ENCODE measurements at regions not wholly inside any gene's neighbourhood (a gene's known extent, or its start where the extent isn't known, plus 50 kb on each side); places are given as distances from the start of the nearest gene placed in this dataset.

DNA sequence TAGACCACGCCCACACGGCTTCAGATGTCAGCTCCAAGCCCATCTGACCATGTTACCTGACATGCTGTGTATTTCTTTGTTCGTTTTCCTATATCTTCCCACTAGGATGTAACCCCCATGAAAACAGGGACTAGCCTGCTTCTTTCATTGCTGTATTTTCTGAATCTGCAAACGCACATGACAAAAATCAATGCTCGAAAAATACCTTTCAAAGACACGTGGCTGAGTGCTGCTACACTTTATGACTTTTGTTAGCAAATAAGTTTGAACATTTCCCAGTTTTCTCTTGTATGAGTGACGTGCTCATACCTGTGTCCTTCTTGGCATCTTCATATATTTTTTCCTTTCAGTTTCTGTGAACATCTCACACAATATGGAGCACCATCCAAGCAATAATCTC lies 181.3 kb upstream of the IRX1 start:
- no peaks in the 10 kb centered on the region for H3K27me3 ChIP-seq (replicated peaks in 1 of 4; ENCODE audit: control extremely low read depth in 1 of 4, control insufficient read depth in 3 of 4, insufficient read depth in 4 of 4, low read length in 3 of 4)
- POLR2A ChIA-PET, result no interaction called here
- no peak overlapping the region for H3K27ac Mint-ChIP-seq
- no peaks in the 10 kb centered on the region for H3K4me1 ChIP-seq (ENCODE audit: control insufficient read depth in 2 of 2, insufficient read depth in 2 of 2, low read length in 2 of 2)
- no peaks in the 10 kb centered on the region for H3K27me3 Mint-ChIP-seq
- H2AFZ ChIP-seq (ENCODE audit: insufficient read depth, low read depth, low read length, poor library complexity, severe bottlenecking), result no peak overlapping the region
- no peak overlapping the region for H3K9ac ChIP-seq (ENCODE audit: low read length)
- no peak overlapping the region for H3K4me2 ChIP-seq (replicated peaks; ENCODE audit: low read depth, low read length, poor library complexity, severe bottlenecking)
- peaks cover 6% of the 10 kb centered on the region for H3K9me3 Mint-ChIP-seq (ENCODE audit: insufficient read depth)
- no peak overlapping the region for H3K4me3 ChIP-seq (ENCODE audit: control extremely low read depth in 1 of 5, extremely low read depth in 1 of 5, insufficient read depth in 1 of 5, low read depth in 2 of 5, low read length in 4 of 5)
- ATAC-seq (ENCODE audit: low read depth), result no peak
- intact Hi-C loops (cut with micrococcal nuclease), result no loop called here
- TF ChIP-seq EZH2 (IDR thresholded peaks at IDR 0.05; ENCODE audit: borderline replicate concordance, insufficient read depth, low read depth, low read length, poor library complexity, severe bottlenecking), result no peak
- TF ChIP-seq, protein P1, sequence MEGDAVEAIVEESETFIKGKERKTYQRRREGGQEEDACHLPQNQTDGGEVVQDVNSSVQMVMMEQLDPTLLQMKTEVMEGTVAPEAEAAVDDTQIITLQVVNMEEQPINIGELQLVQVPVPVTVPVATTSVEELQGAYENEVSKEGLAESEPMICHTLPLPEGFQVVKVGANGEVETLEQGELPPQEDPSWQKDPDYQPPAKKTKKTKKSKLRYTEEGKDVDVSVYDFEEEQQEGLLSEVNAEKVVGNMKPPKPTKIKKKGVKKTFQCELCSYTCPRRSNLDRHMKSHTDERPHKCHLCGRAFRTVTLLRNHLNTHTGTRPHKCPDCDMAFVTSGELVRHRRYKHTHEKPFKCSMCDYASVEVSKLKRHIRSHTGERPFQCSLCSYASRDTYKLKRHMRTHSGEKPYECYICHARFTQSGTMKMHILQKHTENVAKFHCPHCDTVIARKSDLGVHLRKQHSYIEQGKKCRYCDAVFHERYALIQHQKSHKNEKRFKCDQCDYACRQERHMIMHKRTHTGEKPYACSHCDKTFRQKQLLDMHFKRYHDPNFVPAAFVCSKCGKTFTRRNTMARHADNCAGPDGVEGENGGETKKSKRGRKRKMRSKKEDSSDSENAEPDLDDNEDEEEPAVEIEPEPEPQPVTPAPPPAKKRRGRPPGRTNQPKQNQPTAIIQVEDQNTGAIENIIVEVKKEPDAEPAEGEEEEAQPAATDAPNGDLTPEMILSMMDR (IDR thresholded peaks at IDR 0.05), result no peak
- no peak overlapping the region for H3K4me3 Mint-ChIP-seq
- WGBS (ENCODE audit: insufficient coverage), result 71% methylated on average over 7 of the region's 7 CpGs
- H4K20me1 ChIP-seq (ENCODE audit: control insufficient read depth, insufficient read depth, low read length, poor library complexity, severe bottlenecking), result no peaks in the 10 kb centered on the region
- H3K27ac ChIP-seq (ENCODE audit: low read length in 2 of 2), result no peak overlapping the region
- peaks cover 0 to 27% (median 0%) of the 10 kb centered on the region in 3 donors for H3K9me3 ChIP-seq (ENCODE audit: control extremely low read depth in 1 of 3, control insufficient read depth in 2 of 3, insufficient read depth in 1 of 3, low read length in 2 of 3)
- H3K4me1 Mint-ChIP-seq, result no peaks in the 10 kb centered on the region
- no peaks in the 10 kb centered on the region for H3K79me2 ChIP-seq (ENCODE audit: control insufficient read depth, insufficient read depth, low read length)
- CTCF ChIA-PET, result no interaction called here
- no peaks in the 10 kb centered on the region for H3K36me3 ChIP-seq (replicated peaks in 1 of 2; ENCODE audit: control extremely low read depth in 1 of 2, control insufficient read depth in 1 of 2, extremely low read depth in 1 of 2, insufficient read depth in 2 of 2, low read length in 1 of 2)
- DNase-seq, result no peak

DNA sequence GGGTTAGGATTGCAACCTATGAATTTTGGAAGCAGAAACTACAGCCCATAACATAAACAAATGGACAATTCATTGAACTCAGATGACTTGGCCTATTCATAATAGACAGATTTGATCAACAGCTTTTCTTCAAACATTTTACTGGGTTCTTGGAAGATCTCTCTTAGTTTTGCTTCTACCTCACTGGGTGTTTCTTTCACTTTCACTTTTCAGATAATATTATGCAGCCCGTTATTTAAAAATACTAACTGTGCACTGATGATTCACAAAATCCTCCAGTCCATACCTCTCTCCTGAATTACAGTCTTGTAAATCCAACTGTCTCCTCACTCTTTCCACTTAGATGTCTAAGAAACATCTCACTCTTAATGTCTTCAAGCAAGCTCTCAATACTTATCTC lies 183.5 kb upstream of the IRX1 start:
- DNase-seq, result no peak
- no peak overlapping the region for H2AFZ ChIP-seq (ENCODE audit: insufficient read depth, low read depth, low read length, poor library complexity, severe bottlenecking)
- 100% methylated on average over 1 of the region's 1 CpG for WGBS (ENCODE audit: insufficient coverage)
- Mint-ChIP-seq H3K4me1 (no peaks in the 10 kb centered on the region), H3K27ac (no peak overlapping the region), H3K4me3 (no peak overlapping the region), H3K27me3 (no peaks in the 10 kb centered on the region), H3K9me3 (ENCODE audit: insufficient read depth) (peaks cover 6% of the 10 kb centered on the region)
- intact Hi-C loops (cut with micrococcal nuclease), result no loop called here
- no peak overlapping the region for H3K27ac ChIP-seq (ENCODE audit: low read length in 2 of 2)
- no peaks in the 10 kb centered on the region for H4K20me1 ChIP-seq (ENCODE audit: control insufficient read depth, insufficient read depth, low read length, poor library complexity, severe bottlenecking)
- no peaks in the 10 kb centered on the region for H3K4me1 ChIP-seq (ENCODE audit: control insufficient read depth in 2 of 2, insufficient read depth in 2 of 2, low read length in 2 of 2)
- H3K36me3 ChIP-seq (replicated peaks in 1 of 2; ENCODE audit: control extremely low read depth in 1 of 2, control insufficient read depth in 1 of 2, extremely low read depth in 1 of 2, insufficient read depth in 2 of 2, low read length in 1 of 2), result no peaks in the 10 kb centered on the region
- no peak overlapping the region for H3K4me3 ChIP-seq (ENCODE audit: control extremely low read depth in 1 of 5, extremely low read depth in 1 of 5, insufficient read depth in 1 of 5, low read depth in 2 of 5, low read length in 4 of 5)
- no peaks in the 10 kb centered on the region for H3K27me3 ChIP-seq (replicated peaks in 1 of 4; ENCODE audit: control extremely low read depth in 1 of 4, control insufficient read depth in 3 of 4, insufficient read depth in 4 of 4, low read length in 3 of 4)
- TF ChIP-seq, protein P1 (IDR thresholded peaks at IDR 0.05), result no peak
- no peak for TF ChIP-seq EZH2 (IDR thresholded peaks at IDR 0.05; ENCODE audit: borderline replicate concordance, insufficient read depth, low read depth, low read length, poor library complexity, severe bottlenecking)
- H3K4me2 ChIP-seq (replicated peaks; ENCODE audit: low read depth, low read length, poor library complexity, severe bottlenecking), result no peak overlapping the region
- ChIA-PET CTCF (no interaction called here), POLR2A (no interaction called here)
- H3K9ac ChIP-seq (ENCODE audit: low read length), result no peak overlapping the region
- no peaks in the 10 kb centered on the region for H3K79me2 ChIP-seq (ENCODE audit: control insufficient read depth, insufficient read depth, low read length)
- peaks cover 0 to 10% (median 0%) of the 10 kb centered on the region in 3 donors for H3K9me3 ChIP-seq (ENCODE audit: control extremely low read depth in 1 of 3, control insufficient read depth in 2 of 3, insufficient read depth in 1 of 3, low read length in 2 of 3)
- no peak for ATAC-seq (ENCODE audit: low read depth)
